NCI-H1436 (cell line): ENCODE measurements at regions not wholly inside any gene's neighbourhood (a gene's known extent, or its start where the extent isn't known, plus 50 kb on each side); places are given as distances from the start of the nearest gene placed in this dataset.

Experiments
- DNase-seq: peaks from one replicate; lab custom pipeline; 2025; lab: John Stamatoyannopoulos, UW

DNA sequence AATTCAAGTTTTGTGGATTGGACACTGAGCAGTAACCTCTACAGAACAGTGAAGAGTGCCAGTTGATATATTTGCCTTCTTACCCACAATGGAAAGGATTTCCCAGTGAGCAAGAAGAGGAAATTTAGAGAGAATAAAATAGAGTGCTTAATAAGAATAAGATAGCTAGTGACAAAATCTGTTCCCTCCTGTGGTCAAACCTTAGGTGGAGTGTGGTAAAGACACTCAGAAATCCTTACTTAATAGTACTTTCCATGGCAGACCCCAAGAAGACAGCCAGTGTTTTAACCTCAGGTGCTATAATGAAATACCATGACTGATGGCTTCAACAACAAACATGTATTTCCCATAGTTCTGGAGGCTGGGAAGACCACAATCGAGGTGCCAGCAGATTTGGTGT lies 108.4 kb upstream of the TNFAIP3 start:
- no peak for DNase-seq

DNA sequence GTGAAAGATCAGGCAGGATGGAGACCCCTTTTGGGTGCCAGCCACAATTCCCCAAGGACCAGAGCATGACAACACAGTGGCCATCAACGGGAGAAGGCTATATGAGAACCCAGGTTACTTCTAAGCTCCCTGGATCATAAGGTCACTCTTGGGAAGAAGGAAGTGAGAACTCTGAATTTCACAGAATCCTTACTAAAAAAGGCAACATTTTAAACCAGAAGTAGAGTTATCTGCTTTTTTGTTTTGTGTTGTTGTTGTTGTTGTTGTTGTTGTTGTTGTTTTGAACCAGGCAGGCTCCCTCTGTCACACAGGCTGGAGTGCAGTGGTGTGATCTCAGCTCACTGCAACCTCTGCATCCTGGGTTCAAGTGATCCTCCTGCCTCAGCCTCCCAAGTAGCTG lies 107.4 kb upstream of the TNFAIP3 start:
- DNase-seq, result no peak

DNA sequence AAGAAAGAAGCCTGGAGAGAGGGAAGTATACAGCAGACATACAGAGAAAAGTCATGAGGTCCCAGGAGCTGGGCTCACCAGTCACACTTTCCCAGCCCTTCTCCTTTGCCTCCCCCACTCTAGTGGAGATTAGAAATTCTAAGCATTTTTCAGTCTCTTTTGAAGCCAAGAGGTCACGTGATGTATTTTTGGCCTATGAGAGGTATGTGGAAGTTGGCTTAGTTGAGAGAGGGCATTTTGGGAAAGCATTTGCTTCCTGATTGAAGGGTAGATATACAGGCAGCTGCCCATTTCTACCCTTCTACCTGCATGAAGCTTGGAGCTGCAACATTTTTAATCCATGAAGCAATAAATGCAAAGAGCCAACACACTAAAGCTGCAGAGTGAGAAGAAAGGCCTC lies 106.0 kb upstream of the TNFAIP3 start:
- DNase-seq, result no peak

DNA sequence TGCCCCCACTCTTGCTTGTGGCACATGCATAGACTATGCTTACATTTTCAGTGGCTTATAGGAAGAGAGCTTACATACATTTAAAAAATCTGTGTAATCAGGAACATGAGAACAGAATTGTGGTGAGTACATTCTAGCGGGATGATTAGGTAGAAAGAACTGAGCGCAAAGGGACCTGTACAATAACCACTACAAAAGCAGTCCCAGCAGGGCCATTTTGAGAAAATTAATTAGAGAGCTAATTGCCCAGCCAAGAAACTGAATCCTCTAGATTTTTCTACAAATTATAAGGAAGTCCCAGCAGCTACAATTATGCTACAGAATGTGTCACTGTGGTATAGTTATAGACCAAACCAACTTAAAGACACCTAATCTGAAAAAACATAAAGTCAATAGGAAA lies 105.6 kb upstream of the TNFAIP3 start:
- DNase-seq, result no peak

DNA sequence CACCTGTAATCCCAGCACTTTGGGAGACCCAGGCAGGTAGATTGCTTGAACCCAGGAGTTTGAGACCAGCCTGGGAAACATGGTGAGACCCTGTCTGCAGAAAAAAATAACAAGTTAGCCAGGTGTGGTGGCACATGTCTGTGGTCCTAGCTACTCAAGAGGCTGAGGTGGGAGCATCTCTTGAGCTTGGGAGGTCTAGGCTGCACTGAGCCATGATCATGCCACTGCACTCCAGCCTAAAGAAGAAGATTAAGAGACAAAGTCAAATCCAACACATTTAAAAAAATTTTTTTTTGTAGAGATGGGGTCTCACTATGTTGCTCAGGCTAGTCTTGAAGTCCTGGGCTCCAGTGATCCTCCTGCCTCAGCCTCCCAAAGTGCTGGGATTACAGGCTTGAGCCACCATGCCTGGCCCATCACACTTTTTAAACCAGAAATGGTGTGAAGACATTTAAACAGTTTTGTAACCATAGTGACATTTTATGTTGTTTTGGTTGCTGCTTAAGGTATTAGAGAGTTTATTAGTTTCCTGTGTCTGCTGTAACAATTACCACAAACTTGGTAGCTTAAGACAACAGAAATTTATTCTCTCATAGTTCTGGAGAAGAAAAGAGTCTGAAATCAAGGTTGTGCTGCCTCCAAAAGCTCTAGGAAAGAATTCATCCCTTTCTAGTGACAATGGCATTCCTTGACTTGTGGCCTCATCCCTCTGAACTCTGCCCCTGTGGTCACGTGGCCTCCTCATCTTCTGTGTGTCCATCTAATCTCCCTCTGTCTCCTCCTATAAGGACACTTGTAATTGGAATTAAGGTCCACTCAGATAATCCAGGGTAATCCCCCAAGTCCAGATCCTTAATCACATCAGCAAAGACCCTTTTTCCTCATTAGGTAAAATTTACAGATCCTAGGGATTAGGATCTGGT lies 104.6 kb upstream of the TNFAIP3 start:
- no peak for DNase-seq

DNA sequence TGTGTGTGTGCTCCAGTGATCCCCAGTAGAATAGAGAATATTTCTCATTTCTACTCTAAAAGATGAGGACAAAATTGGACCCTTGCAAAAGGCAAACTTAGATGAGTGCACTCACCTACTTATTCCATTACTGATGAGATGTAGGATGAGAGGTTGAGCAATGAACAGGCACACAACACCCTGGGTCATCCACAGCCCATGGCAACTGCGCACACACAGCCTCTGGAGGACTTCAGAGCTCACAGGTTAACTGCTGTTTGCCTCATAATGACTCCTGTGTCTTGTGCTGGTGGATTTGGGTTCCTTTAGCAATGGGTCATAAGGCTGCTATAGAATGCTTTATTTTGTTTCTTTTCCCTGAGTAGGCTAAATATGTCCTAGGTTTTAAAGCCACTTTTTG lies 103.6 kb upstream of the TNFAIP3 start:
- DNase-seq, result no peak

DNA sequence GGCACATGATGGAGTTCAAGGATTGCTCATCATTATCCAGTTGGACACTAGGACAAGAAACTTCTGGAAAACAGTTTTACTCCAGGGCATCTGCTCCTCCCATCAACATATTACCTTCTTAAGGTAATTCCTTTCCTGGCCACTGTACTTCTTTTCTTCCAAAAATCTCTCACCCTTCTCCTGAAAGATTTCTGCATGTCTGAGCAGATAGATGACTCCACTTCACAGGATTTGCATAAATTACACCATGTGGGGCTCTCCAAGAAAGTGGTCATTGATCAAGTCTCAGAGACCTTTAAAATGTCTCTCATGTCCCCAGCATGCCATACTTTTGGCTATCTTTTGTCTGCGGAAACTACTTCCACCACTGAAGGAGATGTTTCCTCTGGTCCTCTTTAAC lies 103.2 kb upstream of the TNFAIP3 start:
- DNase-seq, result no peak

DNA sequence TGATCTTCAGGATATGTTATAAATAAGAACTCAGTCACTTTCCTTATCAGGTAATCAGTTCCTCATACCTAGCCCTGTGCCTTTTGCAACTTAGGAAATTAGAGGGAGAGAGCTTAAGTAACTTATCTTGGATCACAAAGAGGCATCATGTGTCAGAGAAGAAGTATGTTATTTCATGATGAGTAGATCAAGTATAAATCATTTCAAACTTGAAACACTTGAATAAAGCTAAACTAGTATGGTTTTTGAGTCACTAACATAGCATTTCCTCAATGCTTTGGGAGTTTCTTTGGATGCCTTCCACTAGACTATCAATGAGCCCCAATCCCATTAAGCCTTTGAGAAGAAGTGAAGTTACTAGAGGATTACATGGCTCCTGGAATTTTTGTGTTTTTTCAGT lies 102.6 kb upstream of the TNFAIP3 start:
- no peak for DNase-seq

DNA sequence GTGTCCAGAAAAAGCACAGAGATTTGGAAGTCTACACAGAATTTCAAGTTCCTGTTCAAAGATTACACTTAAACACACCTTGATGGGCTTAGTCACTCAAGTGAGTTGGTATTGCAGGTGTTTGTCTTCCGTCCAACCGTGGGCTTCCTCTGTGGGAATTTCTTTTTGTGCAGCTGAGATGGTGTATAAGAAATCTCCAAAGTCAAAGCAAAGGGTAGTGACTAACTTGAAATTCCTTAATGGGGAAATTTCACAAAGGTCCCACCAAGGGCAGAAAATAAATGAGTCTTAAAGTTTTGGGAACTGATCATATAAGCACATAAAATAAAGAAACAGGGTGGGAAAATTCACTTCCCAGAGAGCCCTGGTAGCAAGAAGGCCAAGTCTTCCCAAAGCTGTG lies 102.0 kb upstream of the TNFAIP3 start:
- no peak for DNase-seq

DNA sequence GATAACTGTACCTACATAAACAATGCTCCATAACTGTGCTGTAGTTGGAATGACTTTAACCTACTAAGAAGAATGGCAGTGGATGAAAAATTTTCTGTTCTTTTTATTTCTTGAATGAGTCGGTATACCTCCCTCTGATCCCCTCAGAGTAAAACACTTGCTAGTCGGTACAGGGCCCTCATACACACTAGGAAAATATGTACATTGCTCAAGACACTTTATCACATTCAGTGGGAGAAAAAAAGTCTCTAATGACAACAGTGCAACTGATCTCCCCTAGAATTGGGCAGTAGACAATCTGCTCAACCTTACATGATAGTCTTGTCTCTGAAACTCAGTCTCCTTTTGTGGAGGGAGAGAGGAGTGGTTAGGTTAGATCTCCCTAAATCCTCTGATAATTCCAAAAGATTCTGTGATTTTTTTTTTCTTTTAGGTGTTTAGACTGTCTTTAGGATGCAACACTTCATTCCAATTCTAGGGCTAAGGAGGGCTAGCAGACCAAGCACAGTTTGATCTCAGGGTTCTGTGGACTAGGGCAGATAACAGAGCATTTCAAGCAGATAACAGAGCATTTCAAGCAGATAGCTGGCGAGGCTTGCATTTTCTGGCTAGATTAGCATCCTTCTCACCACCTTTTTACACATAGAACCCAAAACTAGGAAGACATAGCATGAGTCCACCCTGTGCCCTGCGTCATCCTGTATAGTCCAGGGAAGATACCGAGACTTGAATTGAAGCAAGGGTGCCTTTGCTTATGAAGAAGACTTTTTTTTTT lies 100.3 kb upstream of the TNFAIP3 start:
- DNase-seq, result no peak

DNA sequence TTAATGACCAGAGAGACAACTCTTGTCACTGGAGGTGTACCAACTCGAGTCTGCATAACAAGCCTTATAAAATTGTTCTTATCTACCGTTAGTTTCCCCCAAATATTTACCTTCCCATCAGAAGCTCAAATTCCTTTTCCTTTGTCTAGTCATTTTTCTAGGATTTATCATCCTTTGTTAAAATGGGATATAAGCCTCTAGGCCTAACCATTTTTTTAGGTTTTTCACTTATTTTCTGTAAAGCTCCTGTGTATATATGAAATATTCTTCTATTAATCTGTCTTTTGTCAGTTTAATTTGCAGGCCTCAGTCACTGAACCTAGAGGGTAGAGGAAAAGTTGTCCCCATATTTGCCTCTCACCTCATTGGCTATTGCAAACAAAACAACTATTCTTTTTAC lies 99.6 kb upstream of the TNFAIP3 start:
- no peak for DNase-seq

DNA sequence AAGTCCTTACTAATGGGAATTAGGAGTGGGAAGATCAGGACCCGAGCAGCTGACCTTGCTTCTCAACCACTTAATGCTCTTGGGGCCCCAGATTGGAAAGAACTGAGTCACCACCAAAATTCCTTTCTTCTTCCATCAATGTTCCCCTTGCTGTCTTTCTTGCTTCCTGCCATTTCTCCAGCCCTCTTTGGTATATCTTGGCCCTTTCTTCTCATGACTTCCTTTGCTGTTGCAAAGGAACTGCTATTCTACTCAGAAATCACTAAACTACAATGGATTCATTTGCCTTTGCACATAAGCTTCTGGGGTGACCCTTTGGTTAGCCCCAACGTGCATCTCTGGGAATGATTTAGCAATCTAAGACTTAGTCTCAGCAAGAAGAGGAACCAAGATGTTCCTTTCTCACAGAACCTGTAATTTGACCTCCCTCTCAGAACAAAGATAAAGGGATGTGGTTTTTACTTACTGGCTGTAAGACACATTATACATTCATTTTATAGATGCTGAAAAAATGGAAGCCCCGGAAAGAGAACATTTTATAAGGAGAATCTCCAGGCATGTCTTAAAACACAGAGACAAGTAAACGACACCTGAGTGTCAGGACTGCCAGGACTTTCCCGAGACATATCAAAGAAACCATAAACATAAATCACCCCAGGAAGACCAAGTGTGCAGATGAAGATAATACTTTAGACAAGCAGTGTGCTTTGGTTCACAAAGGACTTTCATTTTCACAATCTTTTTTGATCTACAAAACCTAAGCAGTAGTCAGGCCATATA lies 99.0 kb upstream of the TNFAIP3 start:
- DNase-seq, result no peak

DNA sequence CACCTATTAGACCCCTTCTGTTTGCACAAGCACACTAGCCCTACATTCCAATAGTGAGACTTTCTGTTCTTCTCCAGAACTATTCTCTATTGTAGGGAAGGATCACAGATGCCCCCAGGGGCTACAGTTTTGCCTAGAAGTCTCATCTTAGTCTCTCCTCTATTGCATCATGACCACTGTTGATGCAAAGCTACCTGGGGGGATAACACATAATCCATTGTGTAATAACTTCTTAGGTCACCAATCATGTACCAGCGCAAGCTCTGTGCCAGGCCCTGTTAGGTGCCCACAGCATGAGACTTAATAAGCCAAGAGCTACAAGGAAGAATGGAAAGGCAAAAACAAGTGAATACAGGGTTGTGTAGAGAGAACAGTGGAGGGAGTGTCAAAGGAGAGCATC lies 98.1 kb upstream of the TNFAIP3 start:
- no peak for DNase-seq

DNA sequence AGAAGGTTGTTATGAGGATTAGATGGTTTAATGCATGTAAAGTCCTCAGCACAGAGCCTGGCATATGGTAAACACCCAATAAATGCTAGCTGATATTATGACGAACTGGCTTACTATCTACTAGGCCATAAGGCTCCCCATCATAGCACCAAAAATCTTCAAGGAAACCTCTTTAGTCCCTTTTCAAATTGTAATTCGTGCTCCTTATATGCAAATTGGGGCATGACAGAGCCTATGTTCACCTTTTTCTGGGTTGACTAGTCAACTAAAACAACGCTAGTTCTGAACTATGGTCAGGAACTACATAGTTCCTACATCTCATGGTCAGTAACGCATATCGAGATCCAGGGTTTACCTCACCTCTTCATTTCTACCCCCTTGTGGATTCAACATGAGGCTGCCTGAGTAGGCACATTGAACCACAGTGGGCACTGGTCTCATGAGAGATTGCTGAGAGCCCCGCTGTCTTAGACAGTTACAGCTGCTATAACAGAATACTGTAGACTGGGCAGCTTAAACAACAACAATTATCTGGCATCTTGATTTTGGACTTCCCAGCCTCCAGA lies 97.2 kb upstream of the TNFAIP3 start:
- no peak for DNase-seq

DNA sequence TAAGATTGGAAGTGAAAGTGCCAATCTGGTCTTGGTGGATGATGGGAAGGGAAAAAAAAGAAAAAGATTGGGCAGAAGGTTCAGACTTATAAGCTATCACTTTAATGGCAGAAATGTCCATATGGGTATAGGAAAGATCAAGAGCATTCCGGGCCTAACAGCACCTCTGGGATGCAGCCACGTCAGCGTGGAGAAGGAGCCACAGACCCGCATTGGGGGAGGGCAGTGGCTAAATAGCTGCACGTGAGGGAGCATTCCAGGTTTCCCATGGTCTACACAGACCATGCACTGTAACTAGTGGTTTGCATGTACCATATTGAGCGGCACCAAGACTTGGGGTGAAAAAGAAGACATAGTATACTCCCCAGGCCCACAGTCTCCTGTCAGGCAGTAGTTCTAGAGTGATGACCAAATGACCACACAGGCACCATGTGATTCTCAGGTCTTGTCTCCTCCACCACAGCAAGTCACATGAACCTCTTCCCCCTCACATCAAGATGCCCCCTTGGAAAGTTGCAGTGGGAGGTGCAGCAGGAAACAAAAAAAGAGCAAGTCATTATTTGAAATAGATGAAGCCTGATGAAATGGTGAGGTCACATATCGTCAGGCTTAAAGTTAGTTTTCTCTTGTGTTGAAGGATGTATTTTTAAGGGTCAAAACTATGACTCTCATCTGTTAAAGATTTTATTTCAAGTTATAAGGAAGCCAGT lies 94.4 kb upstream of the TNFAIP3 start:
- DNase-seq, result no peak

DNA sequence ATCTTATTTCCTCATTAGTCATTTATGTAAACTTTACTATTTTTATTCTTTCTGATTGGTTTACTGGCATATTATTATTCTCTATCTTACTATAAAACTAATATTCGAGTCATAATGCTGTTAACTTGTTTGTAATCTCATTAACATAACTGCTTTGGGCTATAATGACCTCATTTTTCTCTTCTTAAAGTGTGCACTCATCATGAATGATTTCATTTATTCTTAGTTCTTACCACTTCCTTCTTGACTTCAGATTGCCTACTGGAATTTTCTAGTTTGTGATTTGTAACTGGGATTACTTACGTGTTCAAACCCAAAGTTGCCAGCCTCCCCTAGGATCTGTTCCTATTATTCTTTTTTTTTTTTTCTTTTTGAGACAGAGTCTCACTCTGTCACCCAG lies 91.8 kb upstream of the TNFAIP3 start:
- DNase-seq, result no peak

DNA sequence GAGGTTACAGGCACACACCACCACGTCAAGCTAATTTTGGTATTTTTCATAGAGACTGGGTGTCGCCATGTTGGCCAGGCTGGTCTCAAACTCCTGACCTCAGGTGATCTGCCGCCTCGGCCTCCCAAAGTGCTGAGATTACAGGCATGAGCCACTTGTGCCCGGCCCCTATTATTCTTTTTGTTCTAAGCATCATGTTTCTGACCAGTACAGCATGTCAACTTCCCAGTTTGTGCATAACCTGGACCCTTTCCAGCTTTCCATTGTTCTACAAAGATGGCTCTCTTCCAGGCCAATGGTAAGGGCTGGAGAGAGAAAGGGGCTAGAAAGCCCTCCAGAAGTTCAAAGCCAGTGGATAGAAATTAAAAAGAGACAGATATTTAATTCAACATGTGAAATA lies 91.3 kb upstream of the TNFAIP3 start:
- DNase-seq, result no peak

DNA sequence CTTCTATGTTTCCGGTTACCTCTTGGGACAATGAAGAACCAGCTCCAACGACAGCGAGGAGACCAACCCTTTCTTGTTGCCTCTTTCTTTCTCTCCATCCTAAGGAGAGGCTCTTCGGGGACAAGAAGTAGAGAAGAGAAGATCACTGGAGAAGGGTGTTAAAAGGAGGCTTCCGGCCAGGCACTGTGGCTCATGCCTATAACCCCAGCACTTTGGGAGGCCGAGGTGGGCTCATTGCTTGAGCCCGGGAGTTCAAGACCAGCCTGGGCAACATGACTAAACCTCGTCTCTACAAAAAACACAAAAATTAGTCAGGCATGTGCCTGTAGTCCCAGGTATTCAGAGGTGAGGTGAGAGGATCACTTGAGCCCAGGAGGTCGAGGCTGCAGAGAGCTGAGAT lies 90.8 kb upstream of the TNFAIP3 start:
- no peak for DNase-seq

DNA sequence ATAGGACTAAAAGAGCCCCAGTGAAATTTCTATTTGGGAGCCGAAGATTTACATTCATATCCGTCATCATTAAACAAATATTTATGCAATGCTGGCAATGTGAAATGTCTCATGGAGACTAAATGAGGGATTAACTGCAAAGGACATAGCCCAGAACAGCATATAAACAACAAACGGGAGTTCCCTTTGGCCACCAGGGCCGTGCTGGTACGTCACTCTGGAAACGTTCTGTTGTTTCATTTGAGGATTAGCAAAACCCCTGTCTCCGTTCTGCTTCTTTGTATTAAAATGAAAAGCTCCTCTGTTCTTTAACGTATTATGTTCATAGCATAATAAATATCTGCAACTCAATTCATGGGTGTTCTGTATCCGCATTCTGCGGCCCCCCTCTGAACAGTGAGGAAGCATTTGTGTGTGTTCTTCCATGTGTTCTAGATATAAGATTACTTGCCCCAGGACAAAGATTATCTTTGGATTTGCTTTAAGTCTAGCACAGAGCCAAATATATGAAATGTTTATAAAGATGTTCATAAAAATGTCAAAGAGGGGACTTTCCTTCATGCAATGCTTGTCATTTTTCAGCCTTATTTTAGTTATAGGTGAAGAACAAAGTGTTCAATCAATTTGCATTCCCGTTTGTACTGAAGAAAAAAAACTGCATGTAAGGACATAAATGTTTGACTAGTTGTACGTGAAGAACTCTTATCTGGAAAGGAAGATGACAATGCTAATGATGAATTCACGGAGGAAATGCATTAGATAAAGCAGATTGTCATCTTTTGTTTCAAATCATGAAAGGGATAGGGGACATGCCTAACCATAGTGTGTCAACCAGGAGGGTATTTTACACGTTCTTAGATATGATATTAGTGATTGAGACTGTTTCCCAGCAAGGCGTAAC lies 90.0 kb upstream of the TNFAIP3 start:
- DNase-seq, result no peak

DNA sequence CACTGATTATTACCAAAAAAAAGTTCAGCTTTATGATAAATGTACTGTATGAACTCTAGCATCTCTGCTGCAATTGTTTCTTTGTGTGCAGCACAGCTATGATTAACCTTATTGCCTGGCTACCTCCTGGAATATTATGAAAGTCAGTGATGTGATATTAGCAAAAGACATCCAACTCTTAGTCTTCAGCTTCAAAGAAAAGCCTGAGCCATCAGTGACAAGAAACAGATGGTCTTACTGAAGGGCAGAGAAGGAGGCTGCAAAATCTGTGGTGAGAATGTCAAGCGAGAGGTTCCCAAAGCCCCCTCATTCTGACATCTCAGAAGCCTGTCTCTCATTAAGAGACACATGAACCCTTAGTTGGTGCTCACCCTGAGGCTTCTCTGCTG lies 89.4 kb upstream of the TNFAIP3 start:
- no peak for DNase-seq

DNA sequence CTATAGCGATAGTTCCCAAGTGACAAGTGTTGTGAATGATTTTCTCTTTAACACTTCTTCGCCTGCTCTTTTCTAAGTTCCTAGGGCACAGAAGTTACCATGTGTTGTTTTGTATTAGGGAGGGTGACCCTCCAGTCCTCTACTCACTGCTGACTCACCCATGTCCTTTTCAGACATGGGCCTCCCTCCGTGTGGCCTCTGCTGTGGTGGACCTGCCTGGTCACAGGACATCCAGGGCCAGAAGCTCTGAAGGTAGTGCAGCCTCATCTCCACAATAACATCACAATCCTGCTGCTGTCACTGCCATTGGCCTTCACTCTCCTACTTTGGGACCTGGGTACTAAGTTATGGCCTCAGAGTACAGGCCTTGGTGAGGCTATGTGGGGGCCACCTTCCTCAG lies 87.1 kb upstream of the TNFAIP3 start:
- no peak for DNase-seq
